ENCODE measurements at regions not wholly inside any gene's neighbourhood (a gene's known extent, or its start where the extent isn't known, plus 50 kb on each side); places are given as distances from the start of the nearest gene placed in this dataset.

DNA sequence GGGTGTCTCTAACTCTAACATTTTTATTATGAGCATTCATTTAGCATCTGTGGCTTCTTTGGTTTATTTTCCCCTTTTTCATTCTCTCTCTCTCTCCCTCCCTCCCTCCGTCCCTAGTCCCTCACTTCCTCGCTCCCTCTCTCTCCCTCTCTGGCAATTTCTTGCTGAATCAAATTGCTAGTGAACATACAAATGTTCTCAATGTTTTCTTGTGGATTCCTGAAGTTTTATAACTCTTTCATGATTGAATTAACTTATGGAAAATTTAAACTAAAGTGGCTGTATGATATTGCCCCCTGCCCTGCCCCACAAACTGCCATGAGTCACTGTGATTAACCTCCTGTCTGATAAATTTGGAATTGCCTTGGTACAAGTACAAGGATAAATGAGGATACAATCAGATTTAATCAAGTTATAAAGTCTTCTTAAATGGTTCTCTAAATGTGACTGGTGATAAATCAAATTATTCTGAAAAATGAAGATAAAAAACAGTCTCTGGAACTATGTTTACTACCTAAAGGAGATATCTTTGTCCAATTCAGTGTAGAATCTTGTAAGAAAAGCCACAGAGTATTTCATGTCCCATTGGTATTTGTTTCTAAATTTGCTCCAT, 143.0 kb upstream of the PDGFD start:
- Histone ChIP-seq H3K27me3 (no peaks in the 10 kb centered on the region), H3K4me3 (no peak overlapping the region), H3K36me3 (no peaks in the 10 kb centered on the region), H3K4me1 (ENCODE audit: insufficient read depth) (no peaks in the 10 kb centered on the region), H3K27ac (no peak overlapping the region), H3K9me3 (no peaks in the 10 kb centered on the region)
- TF ChIP-seq, protein P1, sequence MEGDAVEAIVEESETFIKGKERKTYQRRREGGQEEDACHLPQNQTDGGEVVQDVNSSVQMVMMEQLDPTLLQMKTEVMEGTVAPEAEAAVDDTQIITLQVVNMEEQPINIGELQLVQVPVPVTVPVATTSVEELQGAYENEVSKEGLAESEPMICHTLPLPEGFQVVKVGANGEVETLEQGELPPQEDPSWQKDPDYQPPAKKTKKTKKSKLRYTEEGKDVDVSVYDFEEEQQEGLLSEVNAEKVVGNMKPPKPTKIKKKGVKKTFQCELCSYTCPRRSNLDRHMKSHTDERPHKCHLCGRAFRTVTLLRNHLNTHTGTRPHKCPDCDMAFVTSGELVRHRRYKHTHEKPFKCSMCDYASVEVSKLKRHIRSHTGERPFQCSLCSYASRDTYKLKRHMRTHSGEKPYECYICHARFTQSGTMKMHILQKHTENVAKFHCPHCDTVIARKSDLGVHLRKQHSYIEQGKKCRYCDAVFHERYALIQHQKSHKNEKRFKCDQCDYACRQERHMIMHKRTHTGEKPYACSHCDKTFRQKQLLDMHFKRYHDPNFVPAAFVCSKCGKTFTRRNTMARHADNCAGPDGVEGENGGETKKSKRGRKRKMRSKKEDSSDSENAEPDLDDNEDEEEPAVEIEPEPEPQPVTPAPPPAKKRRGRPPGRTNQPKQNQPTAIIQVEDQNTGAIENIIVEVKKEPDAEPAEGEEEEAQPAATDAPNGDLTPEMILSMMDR (IDR thresholded peaks at IDR 0.05): no peak
- TF ChIP-seq POLR2A (IDR thresholded peaks at IDR 0.05) (no peak), EP300 (IDR thresholded peaks at IDR 0.05) (no peak)
- intact Hi-C loops (cut with DNase I): no loop called here
- 88 to 93% (median 89%) methylated on average over 2 of the region's 2 CpGs for WGBS, 3 donors
- no peak for DNase-seq

DNA sequence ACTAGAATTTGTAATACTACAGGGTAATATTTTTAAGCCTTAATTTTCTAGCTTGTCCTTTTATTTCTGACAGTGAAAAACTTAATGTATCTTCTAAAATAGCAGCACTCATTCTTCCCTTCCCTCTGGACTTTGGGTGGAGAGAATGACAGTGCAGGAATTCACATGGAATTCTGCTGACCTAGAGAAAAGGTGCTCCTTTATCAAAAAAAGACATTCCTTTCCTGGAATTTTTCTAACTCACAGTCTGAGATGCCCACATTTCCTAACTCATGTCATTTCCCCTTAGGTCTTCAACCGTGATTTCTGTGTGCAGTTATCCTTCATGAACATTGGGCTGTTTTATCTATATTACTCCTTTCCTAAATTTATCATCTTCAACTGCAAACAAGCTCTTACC, 137.8 kb upstream of the PDGFD start:
- no peak overlapping the region for H3K27ac ChIP-seq
- no peak for DNase-seq
- no peaks in the 10 kb centered on the region for H3K9me3 ChIP-seq
- no peaks in the 10 kb centered on the region for H3K4me1 ChIP-seq (ENCODE audit: insufficient read depth)
- TF ChIP-seq POLR2A (IDR thresholded peaks at IDR 0.05): no peak
- TF ChIP-seq, protein P1 (IDR thresholded peaks at IDR 0.05): no peak
- TF ChIP-seq EP300 (IDR thresholded peaks at IDR 0.05): no peak
- no peaks in the 10 kb centered on the region for H3K36me3 ChIP-seq
- no peak overlapping the region for H3K4me3 ChIP-seq
- intact Hi-C loops (cut with DNase I): no loop called here
- no peaks in the 10 kb centered on the region for H3K27me3 ChIP-seq
- WGBS, 3 donors: 62 to 72% (median 64%) methylated on average over 1 of the region's 1 CpG

DNA sequence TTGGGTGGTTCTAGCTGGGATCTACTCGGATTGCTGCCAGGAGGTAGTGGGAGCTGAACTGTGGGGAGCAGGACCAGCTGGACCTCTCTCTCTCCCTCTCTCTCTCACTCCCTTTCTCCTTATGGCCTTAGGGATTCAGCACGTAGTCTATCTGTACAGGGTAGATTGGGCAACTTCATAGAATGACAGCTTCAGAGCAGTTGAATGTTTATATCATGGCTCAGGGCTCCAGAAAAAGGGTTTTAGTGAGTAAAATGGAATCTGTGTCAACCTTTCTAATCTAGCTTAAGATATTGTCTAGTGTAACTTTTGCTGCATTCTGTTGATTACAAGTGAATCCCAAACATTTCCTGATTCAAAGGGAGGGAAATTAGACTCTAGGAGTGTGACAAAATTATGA, 127.7 kb upstream of the PDGFD start:
- intact Hi-C loops (cut with DNase I): no loop called here
- Histone ChIP-seq H3K36me3 (no peaks in the 10 kb centered on the region), H3K4me3 (no peak overlapping the region), H3K27ac (no peak overlapping the region), H3K27me3 (no peaks in the 10 kb centered on the region), H3K9me3 (no peaks in the 10 kb centered on the region), H3K4me1 (ENCODE audit: insufficient read depth) (no peaks in the 10 kb centered on the region)
- WGBS, 3 donors: 65 to 85% (median 76%) methylated on average over 2 of the region's 2 CpGs
- TF ChIP-seq, protein P1 (IDR thresholded peaks at IDR 0.05): no peak
- DNase-seq: no peak

DNA sequence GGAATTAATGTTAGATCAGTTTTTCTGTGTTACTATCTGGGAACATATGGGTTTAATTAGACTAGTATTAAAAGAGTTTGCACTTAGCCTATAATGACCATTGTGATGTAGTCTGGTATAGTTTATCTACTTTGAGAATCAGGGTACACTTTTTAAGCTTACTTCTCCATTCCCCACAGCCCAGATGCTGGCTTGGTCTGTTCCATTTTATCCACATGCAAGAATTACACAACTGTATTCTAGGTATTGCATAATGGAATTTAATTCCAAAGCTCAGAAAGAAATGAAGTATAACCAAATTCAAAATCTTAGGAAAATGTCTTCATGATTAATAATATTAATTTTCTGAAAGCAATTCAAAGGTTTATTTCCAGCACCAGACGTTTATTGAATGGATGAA, 122.2 kb upstream of the PDGFD start:
- no peaks in the 10 kb centered on the region for H3K27me3 ChIP-seq
- intact Hi-C loops (cut with DNase I): no loop called here
- 48 to 64% (median 57%) methylated on average over 1 of the region's 1 CpG for WGBS, 3 donors
- no peak overlapping the region for H3K4me3 ChIP-seq
- H3K27ac ChIP-seq: no peak overlapping the region
- H3K9me3 ChIP-seq: no peaks in the 10 kb centered on the region
- no peaks in the 10 kb centered on the region for H3K36me3 ChIP-seq
- DNase-seq: no peak
- TF ChIP-seq POLR2A (IDR thresholded peaks at IDR 0.05) (no peak), EP300 (IDR thresholded peaks at IDR 0.05) (no peak)
- TF ChIP-seq, protein P1 (IDR thresholded peaks at IDR 0.05): no peak
- H3K4me1 ChIP-seq (ENCODE audit: insufficient read depth): no peaks in the 10 kb centered on the region

All from ovary (tissue), 7 donors.